Activated CD8-positive, alpha-beta T cell treated with anti-CD3 and anti-CD28 coated beads for 36 hours (primary cell): ENCODE measurements at regions not wholly inside any gene's neighbourhood (a gene's known extent, or its start where the extent isn't known, plus 50 kb on each side); places are given as distances from the start of the nearest gene placed in this dataset.

Source experiments
- ATAC-seq: fragments of 200-7000 bp; cut with Tn5 transposase; one replicate; pipeline ENCODE4 v1.10.0; 2021; ENCODE audit warnings: mild to moderate bottlenecking, moderate library complexity
- CTCF ChIA-PET: fragments of 350-600 bp; sonication (Branson Sonifier 250); formaldehyde crosslinking; loops from one replicate; lab custom pipeline; 2021; ENCODE audit warnings: antibody characterized with exemption; lab: Charles Lee
- POLR2A ChIA-PET: fragments of 350-600 bp; sonication (Branson Sonifier 250); formaldehyde crosslinking; loops from one replicate; lab custom pipeline; 2021; ENCODE audit warnings: antibody characterized with exemption; lab: Charles Lee
- DNase-seq: peaks from one replicate; pipeline ENCODE4 v3.0.0-alpha.2; 2020
- H3K27ac Mint-ChIP-seq: one replicate; pipeline ENCODE4 v1.8.0; 2021; ENCODE audit warnings: mild to moderate bottlenecking, mixed read lengths
- H3K27me3 Mint-ChIP-seq: one replicate; pipeline ENCODE4 v1.8.0; 2021; ENCODE audit warnings: mixed read lengths
- H3K36me3 Mint-ChIP-seq: one replicate; pipeline ENCODE4 v1.8.0; 2021; ENCODE audit warnings: low read depth, mixed read lengths
- H3K4me1 Mint-ChIP-seq: one replicate; pipeline ENCODE4 v1.8.0; 2021; ENCODE audit warnings: low read depth, mixed read lengths
- H3K4me3 Mint-ChIP-seq: one replicate; pipeline ENCODE4 v1.8.0; 2021; ENCODE audit warnings: mild to moderate bottlenecking, moderate library complexity, mixed read lengths
- H3K9me3 Mint-ChIP-seq: one replicate; pipeline ENCODE4 v1.8.0; 2021; ENCODE audit warnings: mixed read lengths
- CTCF ChIP-seq: fragments of 200-600 bp; IDR thresholded peaks from one replicate; pipeline ENCODE4 v1.8.0; 2022; ENCODE audit warnings: antibody characterized with exemption, mild to moderate bottlenecking
- intact Hi-C: fragments of 100-400 bp; cut with micrococcal nuclease; formaldehyde crosslinking; loops from one replicate; pipeline ENCODE4 v1.10.0; 2022

- no peak for DNase-seq
- intact Hi-C loops: no loop called here
- TF ChIP-seq CTCF: no peak
- POLR2A ChIA-PET: no interaction called here
- H3K36me3 Mint-ChIP-seq: no peaks in the 10 kb centered on the region
- H3K4me1 Mint-ChIP-seq: no peaks in the 10 kb centered on the region
- ATAC-seq: no peak
- H3K9me3 Mint-ChIP-seq: no peaks in the 10 kb centered on the region
- CTCF ChIA-PET: interaction anchor here (2.3 kb wide), 1 partner anchor 14 kb away, joined by 11 read pairs; no protein-coding TSS in a partner anchor
- H3K27me3 Mint-ChIP-seq: peaks cover 6% of the 10 kb centered on the region
- no peak overlapping the region for H3K27ac Mint-ChIP-seq
- H3K4me3 Mint-ChIP-seq: no peak overlapping the region
These were observed 74.2 kb upstream of the TMEM260 start for GRCh38 chr14:56505361-56505760.

- Mint-ChIP-seq H3K27me3 (peaks cover 11% of the 10 kb centered on the region), H3K4me3 (no peak overlapping the region), H3K9me3 (no peaks in the 10 kb centered on the region), H3K27ac (no peak overlapping the region), H3K36me3 (no peaks in the 10 kb centered on the region), H3K4me1 (peaks cover 14% of the 10 kb centered on the region)
- CTCF ChIA-PET: no interaction called here
- intact Hi-C loops: no loop called here
- POLR2A ChIA-PET: no interaction called here
- ATAC-seq (no peak), DNase-seq (no peak)
- no peak for TF ChIP-seq CTCF
These were observed 67.1 kb upstream of the TMEM260 start for GRCh38 chr14:56512521-56512920.

- Mint-ChIP-seq H3K27ac (no peak overlapping the region), H3K27me3 (peaks cover 15% of the 10 kb centered on the region), H3K4me1 (peaks cover 14% of the 10 kb centered on the region), H3K36me3 (no peaks in the 10 kb centered on the region), H3K4me3 (no peak overlapping the region), H3K9me3 (no peaks in the 10 kb centered on the region)
- no peak for TF ChIP-seq CTCF
- DNase-seq: peak; percentile 53
- ChIA-PET CTCF (interaction anchor here (1.9 kb wide), 1 partner anchor 24 kb away, joined by 6 read pairs; no protein-coding TSS in a partner anchor), POLR2A (interaction anchor here (0.6 kb wide), 1 partner anchor 679 kb away, joined by 3 read pairs; no protein-coding TSS in a partner anchor)
- peak; percentile 55 for ATAC-seq
- intact Hi-C loops: no loop called here
These were observed 64.8 kb upstream of the TMEM260 start for GRCh38 chr14:56514663-56515371.

GRCh38 chr14:56515739-56516138, 63.9 kb upstream of the TMEM260 start:
- no peak overlapping the region for H3K4me3 Mint-ChIP-seq
- ATAC-seq: no peak
- intact Hi-C loops: no loop called here
- ChIA-PET POLR2A (no interaction called here), CTCF (interaction anchor here (1.9 kb wide), 1 partner anchor 24 kb away, joined by 6 read pairs; no protein-coding TSS in a partner anchor)
- peaks cover 14% of the 10 kb centered on the region for H3K4me1 Mint-ChIP-seq
- DNase-seq: peak; percentile 7
- H3K27ac Mint-ChIP-seq: no peak overlapping the region
- H3K27me3 Mint-ChIP-seq: peaks cover 15% of the 10 kb centered on the region
- H3K9me3 Mint-ChIP-seq: no peaks in the 10 kb centered on the region
- TF ChIP-seq CTCF: no peak
- no peaks in the 10 kb centered on the region for H3K36me3 Mint-ChIP-seq

- DNase-seq (no peak), ATAC-seq (no peak)
- no peak overlapping the region for H3K27ac Mint-ChIP-seq
- ChIA-PET CTCF (no interaction called here), POLR2A (no interaction called here)
- H3K4me3 Mint-ChIP-seq: no peak overlapping the region
- no peaks in the 10 kb centered on the region for H3K4me1 Mint-ChIP-seq
- intact Hi-C loops: no loop called here
- peaks cover 26% of the 10 kb centered on the region for H3K27me3 Mint-ChIP-seq
- TF ChIP-seq CTCF: no peak
- no peaks in the 10 kb centered on the region for H3K9me3 Mint-ChIP-seq
- no peaks in the 10 kb centered on the region for H3K36me3 Mint-ChIP-seq
These were observed 57.2 kb upstream of the TMEM260 start for GRCh38 chr14:56522403-56522802.
